K562 (cell line): ENCODE measurements at regions not wholly inside any gene's neighbourhood (a gene's known extent, or its start where the extent isn't known, plus 50 kb on each side); places are given as distances from the start of the nearest gene placed in this dataset.

Source experiments
- CBFA2T3 ChIP-seq: fragments of 450-650 bp; IDR thresholded peaks from 2 replicates; pipeline ENCODE4 v1.6.1; 2017
- NCOR1 ChIP-seq: fragments of 450-650 bp; IDR thresholded peaks from 2 replicates; pipeline ENCODE4 v1.6.1; 2016; ENCODE audit warnings: mild to moderate bottlenecking, moderate library complexity
- RCOR1 ChIP-seq, 2 experiments: IDR thresholded peaks; 2 replicates each; pipeline ENCODE4 v1.6.1; 2012; ENCODE audit warnings: low read depth in 2 of 2, low read length in 2 of 2, borderline replicate concordance in 1 of 2, improper control_type of control experiment in 1 of 2
- TAL1 ChIP-seq: fragments of 450-650 bp; IDR thresholded peaks from 2 replicates; pipeline ENCODE4 v1.6.1; 2016; ENCODE audit warnings: mild to moderate bottlenecking
- TCF3 ChIP-seq: sonication (generic); formaldehyde crosslinking; IDR thresholded peaks from 2 replicates; pipeline ENCODE4 v1.4.0; 2020; ENCODE audit warnings: mild to moderate bottlenecking, missing genetic modification reagents
- ZNF407 ChIP-seq: fragments of 450-650 bp; IDR thresholded peaks from 2 replicates; pipeline ENCODE4 v1.6.1; 2016; ENCODE audit warnings: low read depth
- ZNF436 ChIP-seq: fragments of 250-450, 450-650 bp; sonication (Bioruptor Pico); formaldehyde crosslinking; IDR thresholded peaks from 2 replicates; pipeline ENCODE4 v1.7.0; 2020; ENCODE audit warnings: mild to moderate bottlenecking

DNA sequence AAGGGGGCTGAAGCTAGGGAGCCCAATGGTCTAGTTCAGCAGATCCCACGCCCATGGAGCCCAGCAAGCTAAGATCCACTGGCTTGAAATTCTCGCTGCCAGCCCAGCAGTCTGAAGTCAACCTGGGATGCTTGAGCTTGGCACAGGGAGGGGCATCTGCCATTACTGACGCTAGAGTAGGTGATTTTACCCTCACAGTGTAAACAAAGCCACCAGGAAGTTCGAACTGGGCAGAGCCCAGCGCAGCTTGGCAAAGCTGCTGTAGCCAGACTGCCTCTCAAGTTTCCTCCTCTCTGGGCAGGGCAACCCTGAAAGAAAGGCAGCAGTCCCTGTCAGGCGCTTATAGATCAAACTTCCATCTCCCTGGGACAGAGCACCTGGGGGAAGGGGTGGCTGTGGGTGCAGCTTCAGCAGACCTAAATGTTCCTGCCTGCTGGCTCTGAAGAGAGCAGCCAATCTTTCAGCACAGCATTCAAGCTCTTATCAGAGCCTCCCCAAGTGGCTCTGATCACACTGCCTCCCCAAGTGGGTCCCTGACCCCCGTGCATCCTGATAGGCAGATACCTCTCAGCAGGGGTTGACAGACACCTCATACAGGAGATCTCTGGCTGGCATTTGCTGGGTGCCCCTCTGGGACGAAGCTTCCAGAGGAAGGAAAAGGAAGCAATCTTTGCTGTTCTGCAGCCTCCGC lies 167.8 kb downstream of the CCDC71L start (continued):
- TF ChIP-seq RCOR1 (IDR thresholded peaks at IDR 0.05; ENCODE audit: borderline replicate concordance in 1 of 2, low read depth in 2 of 2, low read length in 2 of 2) (0 out of 4 replicates have a peak, but pooled peaks of 1 of the 2 experiments have one; percentile 10), TAL1 (peak; percentile 47; the same call in 1 of the 2 replicates), TCF3 (CRISPR knock-in tag) (peak; percentile 64), CBFA2T3 (peak; percentile 85), ZNF407 (no peak), NCOR1 (peak; percentile 65; the same call in 1 of the 2 replicates), ZNF436 (no peak)
